Memory B cell (primary cell): ENCODE measurements at regions not wholly inside any gene's neighbourhood (a gene's known extent, or its start where the extent isn't known, plus 50 kb on each side); places are given as distances from the start of the nearest gene placed in this dataset.

Source experiments
- ATAC-seq: fragments of 150-1000 bp; cut with Tn5 transposase; 2 replicates; pipeline ENCODE4 v1.10.0; 2021; ENCODE audit warnings: low read depth, mild to moderate bottlenecking, moderate library complexity
- DNase-seq, 2 donors: peaks; one replicate each; pipeline ENCODE4 v3.0.0; 2022; ENCODE audit warnings: low spot score in 2 of 2
- H3K27ac Mint-ChIP-seq: one replicate; pipeline ENCODE4 v1.8.0; 2022; ENCODE audit warnings: mild to moderate bottlenecking, moderate library complexity, mixed read lengths
- H3K27me3 Mint-ChIP-seq: one replicate; pipeline ENCODE4 v1.8.0; 2022; ENCODE audit warnings: mixed read lengths
- H3K36me3 Mint-ChIP-seq: one replicate; pipeline ENCODE4 v1.8.0; 2022; ENCODE audit warnings: mild to moderate bottlenecking, mixed read lengths
- H3K4me1 Mint-ChIP-seq: one replicate; pipeline ENCODE4 v1.8.0; 2022; ENCODE audit warnings: mixed read lengths
- H3K4me3 Mint-ChIP-seq: one replicate; pipeline ENCODE4 v1.8.0; 2022; ENCODE audit warnings: mild to moderate bottlenecking, moderate library complexity, mixed read lengths
- H3K9me3 Mint-ChIP-seq: one replicate; pipeline ENCODE4 v1.8.0; 2022; ENCODE audit warnings: mixed read lengths

- H3K36me3 Mint-ChIP-seq, result peaks cover 2% of the 10 kb centered on the region
- no peaks in the 10 kb centered on the region for H3K9me3 Mint-ChIP-seq
- H3K4me3 Mint-ChIP-seq, result no peak overlapping the region
- no peak overlapping the region for H3K27ac Mint-ChIP-seq
- peaks cover 6% of the 10 kb centered on the region for H3K4me1 Mint-ChIP-seq
- no peak for DNase-seq
- ATAC-seq, result no peak
- H3K27me3 Mint-ChIP-seq, result peaks cover 3% of the 10 kb centered on the region
Measured at GRCh38 chr9:684054-684890, 157.2 kb upstream of the DMRT1 start.

- H3K9me3 Mint-ChIP-seq, result no peaks in the 10 kb centered on the region
- no peak overlapping the region for H3K4me3 Mint-ChIP-seq
- ATAC-seq (no peak), DNase-seq (no peak)
- peaks cover 6% of the 10 kb centered on the region for H3K4me1 Mint-ChIP-seq
- peaks cover 2% of the 10 kb centered on the region for H3K36me3 Mint-ChIP-seq
- H3K27me3 Mint-ChIP-seq, result peaks cover 3% of the 10 kb centered on the region
- no peak overlapping the region for H3K27ac Mint-ChIP-seq
Measured at GRCh38 chr9:684941-685340, 156.6 kb upstream of the DMRT1 start.

GRCh38 chr9:686321-686813 is 155.1 kb upstream of the DMRT1 start:
- ATAC-seq (no peak), DNase-seq (no peak)
- H3K27me3 Mint-ChIP-seq, result peaks cover 6% of the 10 kb centered on the region
- H3K4me1 Mint-ChIP-seq, result peaks cover 6% of the 10 kb centered on the region
- peaks cover 2% of the 10 kb centered on the region for H3K36me3 Mint-ChIP-seq
- H3K9me3 Mint-ChIP-seq, result no peaks in the 10 kb centered on the region
- no peak overlapping the region for H3K27ac Mint-ChIP-seq
- no peak overlapping the region for H3K4me3 Mint-ChIP-seq

GRCh38 chr9:687034-687785 is 154.3 kb upstream of the DMRT1 start:
- ATAC-seq (no peak), DNase-seq (no peak)
- peaks cover 2% of the 10 kb centered on the region for H3K36me3 Mint-ChIP-seq
- H3K27me3 Mint-ChIP-seq, result peaks cover 6% of the 10 kb centered on the region
- H3K4me1 Mint-ChIP-seq, result peaks cover 6% of the 10 kb centered on the region
- H3K9me3 Mint-ChIP-seq, result no peaks in the 10 kb centered on the region
- no peak overlapping the region for H3K4me3 Mint-ChIP-seq
- no peak overlapping the region for H3K27ac Mint-ChIP-seq

GRCh38 chr9:687994-688393 is 153.5 kb upstream of the DMRT1 start:
- Mint-ChIP-seq H3K27ac (no peak overlapping the region), H3K36me3 (peaks cover 2% of the 10 kb centered on the region), H3K9me3 (no peaks in the 10 kb centered on the region), H3K4me3 (no peak overlapping the region), H3K4me1 (peaks cover 6% of the 10 kb centered on the region), H3K27me3 (peaks cover 6% of the 10 kb centered on the region)
- DNase-seq (no peak), ATAC-seq (no peak)

- ATAC-seq (no peak), DNase-seq (no peak)
- Mint-ChIP-seq H3K4me3 (no peak overlapping the region), H3K27me3 (peaks cover 8% of the 10 kb centered on the region), H3K4me1 (peaks cover 9% of the 10 kb centered on the region), H3K27ac (no peak overlapping the region), H3K9me3 (no peaks in the 10 kb centered on the region), H3K36me3 (peaks cover 2% of the 10 kb centered on the region)
Measured at GRCh38 chr9:690517-691111, 150.9 kb upstream of the DMRT1 start.

GRCh38 chr9:691825-692400 is 149.6 kb upstream of the DMRT1 start:
- Mint-ChIP-seq H3K9me3 (no peaks in the 10 kb centered on the region), H3K4me3 (no peak overlapping the region), H3K27me3 (peaks cover 10% of the 10 kb centered on the region), H3K4me1 (peaks cover 9% of the 10 kb centered on the region), H3K36me3 (peaks cover 2% of the 10 kb centered on the region), H3K27ac (no peak overlapping the region)
- ATAC-seq (no peak), DNase-seq (no peak)

- Mint-ChIP-seq H3K9me3 (no peaks in the 10 kb centered on the region), H3K27me3 (peaks cover 10% of the 10 kb centered on the region), H3K4me3 (no peak overlapping the region), H3K4me1 (peaks cover 9% of the 10 kb centered on the region), H3K36me3 (peaks cover 2% of the 10 kb centered on the region), H3K27ac (no peak overlapping the region)
- no peak for DNase-seq
- no peak for ATAC-seq
Measured at GRCh38 chr9:692636-693129, 148.8 kb upstream of the DMRT1 start.

- Mint-ChIP-seq H3K27ac (no peak overlapping the region), H3K9me3 (no peaks in the 10 kb centered on the region), H3K27me3 (peaks cover 7% of the 10 kb centered on the region), H3K36me3 (no peaks in the 10 kb centered on the region), H3K4me1 (peaks cover 5% of the 10 kb centered on the region), H3K4me3 (no peak overlapping the region)
- DNase-seq (no peak), ATAC-seq (no peak)
Measured at GRCh38 chr9:693201-694091, 148.1 kb upstream of the DMRT1 start.

GRCh38 chr9:694092-694402 is 147.4 kb upstream of the DMRT1 start:
- peaks cover 5% of the 10 kb centered on the region for H3K4me1 Mint-ChIP-seq
- no peak for DNase-seq
- no peaks in the 10 kb centered on the region for H3K9me3 Mint-ChIP-seq
- no peak overlapping the region for H3K27ac Mint-ChIP-seq
- no peak overlapping the region for H3K4me3 Mint-ChIP-seq
- H3K27me3 Mint-ChIP-seq, result peaks cover 7% of the 10 kb centered on the region
- no peaks in the 10 kb centered on the region for H3K36me3 Mint-ChIP-seq
- no peak for ATAC-seq

GRCh38 chr9:694403-695154 is 146.9 kb upstream of the DMRT1 start:
- no peak overlapping the region for H3K27ac Mint-ChIP-seq
- no peaks in the 10 kb centered on the region for H3K9me3 Mint-ChIP-seq
- no peak for ATAC-seq
- no peak overlapping the region for H3K4me3 Mint-ChIP-seq
- no peak for DNase-seq
- no peaks in the 10 kb centered on the region for H3K36me3 Mint-ChIP-seq
- H3K27me3 Mint-ChIP-seq, result peaks cover 7% of the 10 kb centered on the region
- H3K4me1 Mint-ChIP-seq, result peaks cover 5% of the 10 kb centered on the region

- Mint-ChIP-seq H3K27ac (no peak overlapping the region), H3K4me1 (peaks cover 5% of the 10 kb centered on the region), H3K36me3 (no peaks in the 10 kb centered on the region), H3K9me3 (no peaks in the 10 kb centered on the region), H3K27me3 (peaks cover 7% of the 10 kb centered on the region), H3K4me3 (no peak overlapping the region)
- DNase-seq, result no peak
- ATAC-seq, result no peak
Measured at GRCh38 chr9:695252-695651, 146.2 kb upstream of the DMRT1 start.
